ENCODE measurements at regions not wholly inside any gene's neighbourhood (a gene's known extent, or its start where the extent isn't known, plus 50 kb on each side); places are given as distances from the start of the nearest gene placed in this dataset.
"Not testable (repeated sequence)": the region's sequence is repeated elsewhere in the genome, so short reads cannot be mapped to it uniquely, and the experiment has no call there.

DNA sequence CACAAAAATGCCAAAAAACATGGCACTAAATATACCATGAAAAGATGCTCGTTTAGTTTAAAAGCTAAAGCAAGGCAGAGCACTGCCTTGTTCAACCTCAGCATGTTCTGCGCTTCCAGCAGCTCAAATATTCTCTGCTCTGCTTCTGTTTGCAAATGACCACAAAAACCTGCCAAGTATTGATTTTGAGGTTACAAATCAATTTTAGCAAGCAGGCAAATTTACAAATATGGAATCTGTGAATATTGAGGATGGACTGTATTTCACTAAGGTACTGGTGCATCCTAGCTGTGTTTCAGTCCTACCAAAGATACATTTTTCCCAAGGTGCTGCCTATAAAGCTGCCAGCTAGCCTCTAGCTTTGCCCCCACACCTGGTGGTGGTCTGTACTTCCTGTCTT, 449.9 kb downstream of the PREX1 start:
- DNase-seq: no peak

GRCh38 chr20:48375804-48376203, 452.0 kb downstream of the PREX1 start:
- DNase-seq: no peak

DNA sequence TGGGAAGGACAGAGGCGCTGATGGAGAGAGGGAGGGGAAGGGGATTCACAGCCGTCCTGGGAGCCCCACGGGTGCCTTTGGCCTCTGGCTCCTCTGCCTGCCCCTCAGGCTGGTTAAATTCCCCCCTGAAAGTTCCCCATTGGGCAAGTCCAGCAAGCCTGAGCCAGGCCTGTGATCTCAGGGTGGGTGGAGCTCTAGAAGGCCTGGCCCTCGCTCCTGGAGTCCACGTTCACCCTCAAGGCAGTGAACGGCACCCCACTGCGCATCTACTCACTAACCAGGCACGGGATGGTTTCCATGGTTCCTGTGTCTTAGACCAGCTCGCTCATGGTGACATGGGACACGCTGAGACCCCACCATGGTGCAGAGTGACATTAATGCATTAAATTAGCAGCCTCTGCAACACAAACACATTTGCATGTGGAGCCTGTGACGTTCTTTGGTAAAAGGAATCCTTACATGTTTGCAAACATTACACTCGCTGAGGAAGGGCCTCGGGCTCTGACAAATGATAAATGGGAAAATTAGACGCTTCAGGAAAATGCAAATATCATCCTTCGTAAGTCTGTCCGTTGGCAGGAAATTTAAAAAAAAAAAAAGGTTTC, 452.7 kb downstream of the PREX1 start:
- DNase-seq: no peak

- DNase-seq: not testable (repeated sequence)
Observed at GRCh38 chr20:48374031-48374907, 453.5 kb downstream of the PREX1 start.

DNA sequence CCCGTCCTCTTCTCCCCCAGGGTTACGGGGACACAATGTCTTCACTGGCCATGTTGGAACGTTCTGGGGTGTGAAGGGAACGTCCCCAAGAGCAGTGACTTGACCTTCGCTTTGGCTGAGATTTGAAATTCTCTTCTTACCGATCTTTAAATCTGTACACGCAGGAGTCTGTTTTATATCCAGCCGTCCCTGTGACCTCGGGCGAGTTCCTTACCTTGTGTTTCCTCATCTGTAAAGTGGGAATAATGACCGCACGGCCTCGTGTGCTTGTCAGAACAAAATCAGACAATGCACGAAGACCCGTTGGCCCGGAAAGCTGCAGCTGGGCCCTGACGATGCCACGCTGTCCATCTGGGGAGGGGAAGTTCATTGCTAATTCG, 454.3 kb downstream of the PREX1 start:
- no peak for DNase-seq

DNA sequence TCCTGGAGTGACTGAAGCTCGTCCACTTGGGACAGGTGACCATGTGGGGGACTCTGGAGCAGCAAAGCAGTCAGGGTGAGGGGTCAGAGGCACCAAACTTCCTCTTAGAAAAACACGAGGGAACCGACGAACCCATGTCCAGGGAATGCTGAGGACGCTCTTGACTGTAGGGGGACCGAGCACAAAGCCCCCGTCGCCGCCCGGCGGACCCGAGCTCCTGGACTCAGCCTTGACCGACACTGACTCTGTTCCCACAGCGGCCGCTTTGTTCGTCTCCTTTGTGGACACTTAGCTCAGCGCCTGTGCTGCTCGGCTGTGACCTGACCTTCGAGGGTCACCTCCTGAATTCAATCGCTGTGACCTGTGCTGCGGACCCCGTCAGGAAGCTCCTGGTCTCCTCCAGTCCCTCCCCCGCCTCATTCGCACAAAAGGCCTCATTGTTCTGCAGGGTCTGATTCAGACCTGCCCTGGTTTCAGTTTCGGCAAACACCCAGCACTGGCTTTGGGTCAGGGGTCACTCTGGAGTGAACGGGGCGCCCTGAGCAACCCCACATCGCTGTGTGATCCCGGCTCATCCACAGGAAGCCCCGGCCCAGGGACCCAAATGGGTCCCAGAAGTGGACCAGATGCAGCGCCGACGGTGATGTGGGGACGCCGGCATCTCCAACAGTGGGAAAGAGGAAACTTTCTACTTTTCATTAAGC, 454.8 kb downstream of the PREX1 start:
- DNase-seq: not testable (repeated sequence)

GRCh38 chr20:48371211-48371610, 456.6 kb downstream of the PREX1 start:
- no peak for DNase-seq

DNA sequence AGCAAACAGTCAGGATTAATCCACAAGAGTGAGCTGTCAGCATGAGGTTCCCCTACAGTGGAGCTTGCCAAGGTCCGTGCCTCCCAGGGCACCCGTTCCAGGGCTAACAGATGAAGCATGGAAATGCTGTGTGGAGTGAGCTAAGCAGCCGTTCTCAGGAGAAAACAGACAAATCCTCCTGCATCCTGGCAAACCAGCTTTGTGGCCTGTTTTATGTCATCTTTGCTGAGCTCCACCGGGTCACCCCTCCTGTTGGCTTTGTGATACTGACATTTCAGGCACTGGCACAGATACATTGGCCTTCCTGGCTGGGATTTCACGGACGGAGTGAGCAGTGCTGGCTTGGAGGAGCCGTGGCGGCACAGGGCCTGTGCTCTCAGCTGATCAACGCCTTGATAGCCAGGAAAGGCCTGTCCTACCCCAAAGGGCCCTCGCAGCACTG, 459.2 kb downstream of the PREX1 start:
- not testable (repeated sequence) for DNase-seq

- DNase-seq: not testable (repeated sequence)
Observed at GRCh38 chr20:48367541-48368358, 460.0 kb downstream of the PREX1 start.

DNA sequence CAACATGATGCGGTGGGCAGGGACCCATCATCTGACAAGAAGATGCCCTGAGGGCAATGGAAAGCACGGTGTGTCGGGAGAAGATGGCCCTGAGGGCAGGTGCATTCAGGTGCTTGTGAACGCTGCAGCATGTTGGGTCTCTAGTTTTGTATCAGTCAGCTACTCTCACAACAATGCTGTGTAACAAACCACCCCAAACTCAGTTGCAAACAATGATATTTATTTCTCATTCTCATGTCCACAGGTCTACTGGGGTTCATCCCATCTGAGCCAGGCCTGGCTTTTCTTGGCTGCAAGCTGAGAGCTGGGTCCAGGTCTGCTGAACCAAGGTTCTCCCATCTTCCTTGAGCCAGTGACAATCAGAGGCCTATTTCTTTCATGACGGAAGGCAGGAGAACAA, 461.6 kb downstream of the PREX1 start:
- DNase-seq: no peak

GRCh38 chr20:48364688-48365421, 462.9 kb downstream of the PREX1 start:
- no peak for DNase-seq

DNA sequence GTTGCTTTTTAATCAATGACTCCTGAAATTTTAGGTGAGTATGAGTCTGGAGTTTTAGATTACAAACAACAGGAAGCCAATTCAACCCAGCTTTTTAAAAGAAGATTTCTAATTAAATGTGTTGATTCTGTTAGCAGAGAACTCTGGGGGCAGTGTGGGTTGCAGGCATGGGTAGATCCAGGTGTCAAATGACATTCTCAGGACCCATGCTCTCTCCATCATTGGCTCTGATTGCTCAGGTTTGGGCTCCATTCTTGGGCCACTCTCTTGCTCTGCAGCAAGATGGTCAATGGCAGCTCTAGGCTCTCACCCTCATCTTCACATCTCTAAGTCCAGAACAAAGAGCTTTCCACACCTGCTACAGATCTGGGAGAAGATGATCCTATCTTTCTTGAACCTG, 463.7 kb downstream of the PREX1 start:
- DNase-seq: no peak

DNA sequence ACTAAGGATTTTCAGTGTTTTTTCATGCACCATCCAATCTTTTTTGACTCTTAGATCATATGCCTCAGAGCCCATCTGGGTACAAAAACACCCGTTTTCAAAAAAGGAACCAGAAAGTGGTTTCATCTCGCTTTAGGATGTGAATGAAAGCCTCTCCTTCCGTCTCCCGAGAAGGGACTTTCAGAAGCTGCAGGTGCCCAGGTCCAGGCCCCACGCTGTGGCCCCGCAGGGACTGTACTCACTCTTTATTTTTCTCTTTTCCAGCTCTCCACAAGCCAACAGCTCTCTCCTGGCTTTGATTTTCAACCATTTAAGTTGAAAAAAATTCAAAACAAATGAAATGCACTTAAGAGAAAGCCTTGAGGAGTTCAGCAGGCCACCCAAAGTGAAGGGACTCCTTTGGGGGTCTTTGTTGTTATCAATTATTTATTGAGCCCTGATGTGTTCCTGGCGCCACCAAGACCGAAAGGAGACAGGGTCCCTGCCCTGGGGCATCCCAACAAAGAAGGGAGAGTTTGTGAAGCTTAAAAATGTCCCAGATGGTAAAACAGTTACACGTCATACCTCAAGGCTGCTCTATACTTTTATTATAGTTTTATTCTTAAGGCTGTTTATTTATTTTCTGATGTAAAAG, 467.3 kb downstream of the PREX1 start:
- DNase-seq: no peak

DNA sequence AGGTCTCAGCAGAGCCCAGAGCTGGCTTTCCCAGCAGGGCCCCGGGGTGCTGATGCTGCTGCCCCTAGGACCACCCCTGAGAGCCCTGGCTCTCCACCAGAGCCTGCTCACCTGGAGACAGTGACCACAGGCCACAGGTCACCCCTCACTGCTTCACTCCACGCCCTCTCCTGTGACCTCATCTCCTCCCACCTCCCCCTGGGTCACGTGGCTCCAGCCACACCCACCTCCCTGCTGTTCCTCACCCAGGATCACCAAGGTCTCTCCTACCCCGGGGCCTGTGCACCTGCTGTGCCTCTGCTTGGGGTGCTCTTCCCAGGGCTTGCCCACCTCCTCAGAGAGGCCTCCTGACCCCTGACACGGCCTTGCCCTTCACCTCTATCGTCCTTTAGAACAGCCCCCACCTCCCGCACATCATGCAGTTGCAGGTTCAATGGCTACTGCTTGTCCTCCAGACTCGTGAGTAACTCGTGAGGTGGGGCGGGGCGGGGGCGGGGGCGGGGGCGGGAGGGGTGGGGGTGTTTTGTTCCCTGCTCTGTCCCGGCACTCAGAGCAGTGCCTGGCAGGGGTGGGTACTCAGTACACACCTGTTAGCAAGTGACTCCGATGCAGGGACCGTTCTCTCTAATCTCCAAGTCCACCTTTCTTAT, 468.0 kb downstream of the PREX1 start:
- DNase-seq: no peak

DNA sequence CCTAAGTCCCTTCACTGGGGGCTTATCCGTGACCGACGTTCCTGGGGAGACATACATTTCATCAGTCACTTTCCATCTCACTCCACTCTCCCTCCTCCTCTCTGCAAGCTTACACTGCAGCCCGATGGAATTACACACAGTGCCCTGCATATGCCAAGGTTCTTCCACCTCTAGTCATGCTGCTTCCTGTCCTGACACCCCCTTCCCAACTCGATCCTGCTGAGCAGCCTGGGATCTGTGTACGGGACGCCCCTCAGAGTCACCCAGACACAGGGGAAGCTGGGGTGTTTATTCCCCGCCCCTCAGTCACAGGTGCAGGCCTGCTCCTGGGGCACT, 468.8 kb downstream of the PREX1 start:
- DNase-seq: not testable (repeated sequence)

DNA sequence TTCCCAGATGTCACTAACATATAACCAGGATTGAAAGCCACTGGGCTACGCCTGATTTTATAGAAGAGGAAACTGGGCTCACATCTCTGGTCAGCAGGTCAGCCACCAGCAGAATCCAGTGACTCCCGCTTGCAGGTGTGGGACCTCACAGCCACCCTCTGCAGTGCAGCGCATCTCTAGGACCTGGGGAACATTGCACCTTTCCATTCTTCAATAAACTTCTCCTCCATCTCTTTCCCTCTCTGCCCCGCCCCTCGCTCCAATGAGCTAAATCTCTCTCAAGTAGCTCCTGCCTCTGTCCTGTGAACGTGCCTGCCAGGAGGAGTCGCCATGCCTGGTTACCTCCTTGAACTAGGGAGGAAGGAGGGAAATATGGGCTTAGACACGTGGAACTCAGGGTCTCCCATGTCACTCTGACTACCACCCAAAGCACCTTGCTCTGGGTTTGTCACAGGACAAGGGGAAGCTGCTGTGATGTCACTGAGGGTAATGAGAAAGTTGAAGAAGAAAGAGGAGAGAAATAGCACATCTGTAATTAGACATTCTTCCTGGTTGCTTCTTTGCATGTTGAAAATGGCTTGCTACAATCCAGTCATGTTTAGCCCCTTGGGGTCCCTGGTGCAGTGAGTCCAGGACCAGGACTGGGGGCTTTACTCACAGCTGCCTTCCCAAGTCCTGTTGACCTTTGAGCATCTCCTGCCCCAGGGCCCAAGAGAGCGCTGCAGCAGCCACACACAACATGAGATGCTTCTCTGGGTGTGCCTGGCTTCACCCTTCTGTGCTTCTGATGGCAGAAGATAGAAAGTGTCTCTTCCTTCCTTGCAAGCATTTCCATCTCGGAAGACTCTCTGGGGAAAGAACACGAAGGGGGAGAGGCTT, 469.4 kb downstream of the PREX1 start:
- DNase-seq: no peak

DNA sequence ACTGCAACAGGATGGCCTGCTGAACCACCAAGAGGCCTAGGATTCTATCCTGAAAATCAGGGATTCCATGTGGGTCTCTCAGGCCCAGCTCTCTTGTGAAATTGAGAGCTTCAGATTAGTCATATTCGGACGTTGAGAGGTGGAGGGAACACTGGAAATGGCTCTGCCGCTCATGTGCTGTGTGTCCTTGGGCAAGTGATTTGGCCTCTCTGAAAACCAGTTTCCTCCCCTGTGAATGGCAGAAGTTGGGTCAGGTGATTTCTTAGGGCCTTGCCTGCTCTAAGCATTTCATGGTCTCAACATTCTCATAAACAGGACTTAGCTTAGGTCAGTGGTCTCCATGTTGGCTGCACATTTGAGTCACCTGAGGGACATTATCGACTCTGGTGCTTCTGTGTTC, 470.1 kb downstream of the PREX1 start:
- no peak for DNase-seq

- no peak for DNase-seq
Observed at GRCh38 chr20:48354903-48355302, 472.9 kb downstream of the PREX1 start.

GRCh38 chr20:48354320-48354876, 473.4 kb downstream of the PREX1 start:
- DNase-seq: no peak

GRCh38 chr20:48352628-48353027, 475.2 kb downstream of the PREX1 start:
- DNase-seq: no peak
